ENCODE measurements at regions not wholly inside any gene's neighbourhood (a gene's known extent, or its start where the extent isn't known, plus 50 kb on each side); places are given as distances from the start of the nearest gene placed in this dataset.
"Not testable (repeated sequence)": the region's sequence is repeated elsewhere in the genome, so short reads cannot be mapped to it uniquely, and the experiment has no call there.

- Histone ChIP-seq H3K4me3 (ENCODE audit: low read depth, low read length) (no peak overlapping the region), H3K36me3 (ENCODE audit: control insufficient read depth, insufficient read depth, low read length) (no peaks in the 10 kb centered on the region), H3K27me3 (ENCODE audit: control insufficient read depth, insufficient read depth, low read length) (no peaks in the 10 kb centered on the region)
- no peak for TF ChIP-seq CTCF (IDR thresholded peaks at IDR 0.05; ENCODE audit: insufficient read depth, low read length, poor library complexity, severe bottlenecking)
- DNase-seq (ENCODE audit: low read depth): no peak
Observed at GRCh38 chr3:115204475-115204874, 57.4 kb upstream of the ZBTB20 start.

GRCh38 chr3:115208066-115208750 lies 61.1 kb upstream of the ZBTB20 start:
- TF ChIP-seq CTCF (IDR thresholded peaks at IDR 0.05; ENCODE audit: insufficient read depth, low read length, poor library complexity, severe bottlenecking): no peak
- Histone ChIP-seq H3K27me3 (ENCODE audit: control insufficient read depth, insufficient read depth, low read length) (no peaks in the 10 kb centered on the region), H3K4me3 (ENCODE audit: low read depth, low read length) (no peak overlapping the region), H3K36me3 (ENCODE audit: control insufficient read depth, insufficient read depth, low read length) (no peaks in the 10 kb centered on the region)
- DNase-seq (ENCODE audit: low read depth): no peak

DNA sequence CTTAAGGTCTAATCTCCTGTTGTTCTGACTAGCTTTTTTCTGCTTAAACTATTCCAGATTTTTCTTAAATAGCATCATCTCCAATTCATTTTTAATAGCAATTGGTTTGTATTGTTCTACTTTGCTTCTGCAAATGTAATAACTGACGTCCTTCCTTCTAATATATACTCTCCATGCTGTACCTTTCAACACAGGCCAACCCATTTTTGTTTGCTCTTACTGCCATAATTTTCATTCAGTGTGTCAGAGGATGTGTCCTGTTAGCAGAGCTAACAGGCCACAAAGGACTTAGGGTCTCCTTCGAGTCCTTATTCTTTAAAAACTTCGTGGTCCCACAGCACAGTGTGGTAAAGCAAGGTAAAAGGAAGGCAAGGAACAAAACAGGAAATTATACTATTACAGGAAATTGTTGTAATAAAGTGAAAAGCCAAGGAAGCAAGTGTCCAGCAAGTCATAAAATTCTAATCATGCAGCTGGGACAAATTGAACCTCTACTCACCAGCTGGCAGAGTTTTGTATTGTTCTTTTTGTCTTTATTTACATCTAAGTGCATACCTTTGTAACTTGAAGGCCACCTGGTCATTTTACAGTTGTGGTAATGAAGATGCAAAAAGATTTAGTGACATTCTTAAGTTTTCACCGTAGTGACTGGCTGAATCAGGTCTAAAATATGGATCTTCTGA lies 64.9 kb upstream of the ZBTB20 start:
- DNase-seq (ENCODE audit: low read depth): no peak
- no peaks in the 10 kb centered on the region for H3K36me3 ChIP-seq (ENCODE audit: control insufficient read depth, insufficient read depth, low read length)
- no peaks in the 10 kb centered on the region for H3K27me3 ChIP-seq (ENCODE audit: control insufficient read depth, insufficient read depth, low read length)
- TF ChIP-seq CTCF (IDR thresholded peaks at IDR 0.05; ENCODE audit: insufficient read depth, low read length, poor library complexity, severe bottlenecking): no peak
- no peak overlapping the region for H3K4me3 ChIP-seq (ENCODE audit: low read depth, low read length)

GRCh38 chr3:115212615-115213014 lies 65.5 kb upstream of the ZBTB20 start:
- H3K4me3 ChIP-seq (ENCODE audit: low read depth, low read length): no peak overlapping the region
- H3K27me3 ChIP-seq (ENCODE audit: control insufficient read depth, insufficient read depth, low read length): no peaks in the 10 kb centered on the region
- TF ChIP-seq CTCF (IDR thresholded peaks at IDR 0.05; ENCODE audit: insufficient read depth, low read length, poor library complexity, severe bottlenecking): no peak
- no peak for DNase-seq (ENCODE audit: low read depth)
- H3K36me3 ChIP-seq (ENCODE audit: control insufficient read depth, insufficient read depth, low read length): no peaks in the 10 kb centered on the region

- H3K27me3 ChIP-seq (ENCODE audit: control insufficient read depth, insufficient read depth, low read length); H3K36me3 ChIP-seq (ENCODE audit: control insufficient read depth, insufficient read depth, low read length); DNase-seq (ENCODE audit: low read depth); H3K4me3 ChIP-seq (ENCODE audit: low read depth, low read length): not testable (repeated sequence)
Observed at GRCh38 chr3:115213052-115213451, 66.0 kb upstream of the ZBTB20 start.

DNA sequence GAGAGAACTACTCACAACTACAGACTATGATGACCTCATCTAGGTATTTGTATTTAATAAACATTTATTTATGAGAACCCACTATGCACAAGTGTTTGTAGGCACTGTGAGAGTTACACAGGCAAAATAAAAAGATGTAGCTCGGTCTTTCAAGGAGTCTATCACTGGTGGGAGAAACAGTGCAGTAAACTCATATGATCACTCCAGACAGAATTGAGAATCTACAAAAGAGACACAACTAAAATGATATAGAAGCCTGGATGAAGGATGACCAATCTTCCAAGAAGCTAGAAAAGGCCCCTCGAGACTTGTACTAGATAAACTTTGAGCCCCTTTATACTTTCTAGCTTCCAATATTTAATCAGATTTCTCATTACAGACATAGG lies 70.2 kb upstream of the ZBTB20 start:
- Histone ChIP-seq H3K36me3 (ENCODE audit: control insufficient read depth, insufficient read depth, low read length) (no peaks in the 10 kb centered on the region), H3K4me3 (ENCODE audit: low read depth, low read length) (no peak overlapping the region), H3K27me3 (ENCODE audit: control insufficient read depth, insufficient read depth, low read length) (no peaks in the 10 kb centered on the region)
- DNase-seq (ENCODE audit: low read depth): no peak
- no peak for TF ChIP-seq CTCF (IDR thresholded peaks at IDR 0.05; ENCODE audit: insufficient read depth, low read length, poor library complexity, severe bottlenecking)
